SK-N-DZ (cell line): ENCODE measurements at regions not wholly inside any gene's neighbourhood (a gene's known extent, or its start where the extent isn't known, plus 50 kb on each side); places are given as distances from the start of the nearest gene placed in this dataset.

ENCODE experiments used
- DNase-seq: peaks from one replicate; pipeline ENCODE4 v3.0.0-alpha.2; 2015; ENCODE audit warnings: low spot score

DNA sequence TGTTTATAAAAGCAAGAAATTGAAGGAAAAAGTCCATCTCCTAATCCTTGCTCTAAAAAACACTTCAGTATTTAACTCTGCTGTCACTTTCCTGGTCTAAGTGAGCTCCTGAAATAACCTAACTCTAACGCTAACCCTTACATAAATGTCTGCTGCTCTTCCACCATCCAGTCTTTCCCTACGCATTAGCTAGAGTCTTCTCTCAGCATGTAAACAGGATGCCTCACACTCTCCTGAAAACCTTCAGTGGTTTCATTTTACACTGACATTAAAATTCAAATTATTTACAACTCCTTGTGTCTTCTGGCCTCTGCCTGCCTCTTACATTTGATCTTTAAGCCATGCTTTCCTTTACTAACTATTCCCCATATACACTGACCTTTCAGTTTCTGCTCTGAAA lies 697.6 kb upstream of the CXADR start:
- DNase-seq, result no peak

DNA sequence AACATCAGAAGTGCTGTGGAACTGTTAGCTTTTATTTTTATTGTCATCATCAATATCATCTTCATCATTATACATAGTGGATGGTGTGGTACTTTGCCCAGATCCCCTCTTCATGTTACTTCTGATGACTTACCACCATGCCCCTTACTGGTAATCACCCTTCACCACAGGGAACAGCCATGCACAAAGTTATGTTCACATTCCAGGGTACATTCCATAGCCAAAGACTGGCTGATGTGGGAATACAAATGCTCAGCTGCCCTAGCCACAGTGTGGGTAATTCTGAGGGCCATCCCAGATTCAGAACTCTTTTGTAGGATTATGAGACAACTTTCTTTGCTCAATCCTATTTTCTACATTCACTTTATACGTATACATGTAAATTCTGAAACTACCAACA lies 691.3 kb upstream of the CXADR start:
- no peak for DNase-seq

DNA sequence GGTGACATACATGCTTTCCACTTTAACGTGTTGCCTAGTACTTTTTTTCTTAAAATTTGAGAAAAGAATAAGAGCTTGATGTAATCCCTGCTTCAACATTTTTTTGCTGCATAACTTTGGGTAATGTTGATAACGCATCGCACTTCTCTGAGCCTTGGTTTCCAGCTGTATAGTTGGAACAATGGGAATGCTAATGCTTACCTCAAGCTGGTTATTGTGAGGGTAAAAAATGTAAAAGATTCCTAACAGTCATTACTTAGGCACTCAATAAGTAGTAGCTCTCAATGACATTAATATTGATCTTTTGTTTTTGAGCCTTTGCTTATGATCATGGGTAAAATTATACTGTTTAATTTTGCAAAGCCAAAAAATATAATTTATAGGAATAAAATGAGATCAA lies 683.3 kb upstream of the CXADR start:
- DNase-seq, result no peak

DNA sequence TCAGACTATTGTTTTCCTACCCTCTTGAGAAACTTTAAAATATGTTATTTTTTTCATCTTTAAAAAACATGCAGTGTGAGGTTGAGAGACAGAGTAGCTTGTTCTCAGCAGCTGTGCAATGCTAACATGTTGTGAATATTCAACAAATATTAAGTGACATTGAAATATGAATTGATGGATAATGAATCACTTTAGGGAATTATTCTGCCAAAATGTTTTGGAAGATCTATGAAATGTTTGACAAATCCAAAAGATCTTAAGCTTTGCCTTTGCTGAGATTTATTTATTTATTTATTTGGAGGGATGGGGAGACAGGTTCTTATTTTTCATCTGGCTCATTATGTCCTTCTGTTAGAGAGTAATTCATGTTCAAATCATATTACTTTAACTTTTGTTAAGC lies 680.1 kb upstream of the CXADR start:
- DNase-seq, result no peak

DNA sequence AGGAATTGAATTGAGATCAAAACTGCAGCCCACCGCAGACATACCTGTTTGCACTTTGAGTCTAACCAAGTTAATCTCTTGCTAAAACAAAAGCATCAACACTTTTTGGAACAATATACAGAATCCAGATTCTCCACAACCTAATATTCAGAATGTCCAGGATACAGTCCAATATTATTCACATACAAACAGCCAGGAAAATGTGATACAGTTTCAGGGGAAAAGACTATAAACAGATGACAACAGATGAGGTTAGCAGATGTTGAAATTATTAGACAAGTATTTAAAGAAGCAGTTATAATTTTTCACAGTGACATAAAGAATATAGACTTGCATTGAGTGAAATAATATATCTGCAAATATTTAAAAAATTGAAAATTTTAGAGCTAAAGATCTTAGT lies 678.1 kb upstream of the CXADR start:
- DNase-seq, result no peak

DNA sequence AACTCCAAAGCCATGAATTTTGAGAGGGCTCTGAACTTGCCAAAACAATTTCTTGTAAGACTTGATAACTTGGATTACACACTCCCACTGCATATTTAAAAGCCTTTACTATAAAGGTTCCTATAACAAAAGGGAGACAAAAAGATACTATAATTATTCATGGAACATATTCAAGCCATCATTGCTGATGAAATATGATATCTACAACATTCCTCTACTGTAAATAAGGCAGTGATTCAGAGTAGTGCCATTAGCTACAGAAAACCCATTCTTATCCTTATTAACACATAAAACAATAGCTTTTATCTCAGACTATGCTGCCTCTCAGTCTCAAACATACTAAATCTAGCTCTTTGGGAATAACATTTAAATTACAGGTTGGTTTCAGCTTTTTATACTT lies 675.5 kb upstream of the CXADR start:
- no peak for DNase-seq

DNA sequence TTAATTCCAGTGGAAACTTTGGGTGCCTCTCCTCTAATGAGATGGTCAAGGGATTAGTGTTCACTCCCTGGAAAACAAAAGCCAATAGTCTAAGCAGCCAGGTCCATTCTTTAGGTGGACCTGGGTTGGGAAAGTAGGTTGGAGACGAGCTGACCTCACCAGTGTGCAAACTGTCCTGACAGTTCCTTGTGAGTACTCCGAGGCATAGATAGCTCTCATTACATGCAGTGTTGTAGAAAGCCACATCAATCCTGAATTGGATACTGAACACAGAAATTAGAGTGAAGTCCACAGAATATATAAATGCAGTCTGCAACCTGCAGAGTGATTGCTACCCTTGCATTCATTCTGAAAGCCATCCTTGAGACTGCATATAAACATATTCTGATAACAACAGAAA lies 675.1 kb upstream of the CXADR start:
- DNase-seq, result no peak

DNA sequence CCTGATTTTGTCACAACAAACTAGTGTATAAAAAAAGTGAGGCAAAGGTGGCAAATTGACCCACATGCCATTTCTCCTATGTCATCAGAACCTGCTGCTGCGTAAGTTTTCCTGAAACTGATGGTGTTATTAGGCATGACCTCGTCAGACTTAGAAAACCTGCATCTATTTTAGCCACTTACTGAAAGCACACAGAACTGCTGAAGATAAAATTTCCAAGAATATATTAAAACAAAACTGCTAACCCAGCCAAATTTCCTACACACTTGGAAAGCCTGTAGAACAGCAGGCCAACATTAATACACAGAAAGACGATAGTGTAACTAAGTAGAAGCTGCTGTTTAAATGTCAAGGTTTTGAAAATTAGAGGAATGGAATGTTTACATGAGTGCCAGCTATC lies 674.5 kb upstream of the CXADR start:
- no peak for DNase-seq

DNA sequence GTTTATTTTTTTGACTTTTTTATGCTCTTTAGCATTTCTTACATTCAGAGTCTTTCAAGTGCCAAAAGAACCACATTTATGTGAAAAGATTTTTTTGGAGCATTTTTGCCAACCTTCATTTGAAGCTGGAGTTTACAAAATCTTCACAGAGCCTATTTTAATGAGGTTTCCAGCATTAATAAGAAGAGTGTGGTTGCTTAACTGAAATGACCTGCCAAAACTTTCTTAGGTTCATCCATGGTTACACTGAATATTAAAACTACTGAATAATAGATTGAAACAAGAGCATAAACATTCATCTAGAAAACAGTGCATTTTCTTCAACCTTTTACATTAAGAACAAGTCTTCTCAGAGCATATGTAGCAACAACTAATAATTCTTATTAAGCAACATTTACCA lies 672.3 kb upstream of the CXADR start:
- DNase-seq, result no peak

DNA sequence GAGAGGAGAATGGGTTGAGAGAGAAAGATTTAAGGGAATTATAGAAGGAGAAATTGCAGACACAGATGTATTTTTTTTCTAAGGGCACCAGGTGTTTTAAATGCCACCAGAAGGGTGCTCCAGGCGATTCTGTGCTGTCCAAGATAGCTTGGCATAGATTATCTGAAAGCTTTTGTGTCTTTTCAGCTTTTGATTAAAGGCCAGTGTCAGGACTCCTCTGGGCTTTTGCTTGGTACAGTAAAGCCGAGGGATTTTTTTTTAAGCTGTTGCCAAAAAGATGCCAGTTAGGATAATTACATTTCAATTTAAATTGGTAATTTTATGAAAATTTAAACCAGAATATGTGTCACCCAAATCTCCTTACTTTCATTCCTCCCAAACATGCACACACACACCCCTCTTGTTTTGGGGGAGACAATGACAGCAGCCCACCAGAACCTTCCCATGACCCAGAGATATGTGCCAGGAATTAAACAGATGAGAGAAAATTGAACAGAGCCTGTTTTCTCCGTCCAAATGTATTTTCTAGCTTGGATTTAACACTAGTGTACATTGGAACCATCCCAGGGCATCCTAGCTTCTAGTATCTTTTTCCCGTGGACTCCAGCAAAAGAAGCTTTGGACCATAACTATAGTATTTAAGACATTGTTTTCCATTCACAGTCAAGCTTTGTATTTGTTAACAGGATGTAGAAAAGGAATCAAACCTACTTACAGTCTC lies 670.7 kb upstream of the CXADR start:
- no peak for DNase-seq

DNA sequence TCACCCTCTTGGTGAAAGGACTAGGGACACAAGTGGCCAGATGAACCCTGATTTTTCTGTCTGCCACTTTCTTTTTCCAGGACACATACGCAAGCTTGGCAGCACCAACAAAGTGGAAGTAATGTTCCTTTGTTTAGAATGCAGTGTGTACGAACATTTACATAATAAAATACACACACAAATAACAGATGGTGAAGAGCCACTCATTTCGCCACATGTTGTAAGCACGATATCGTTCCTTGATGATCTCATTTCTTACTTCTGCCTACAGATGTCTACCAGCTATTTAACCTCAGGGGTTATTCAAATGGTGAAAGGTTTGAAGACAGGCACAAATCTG lies 670.2 kb upstream of the CXADR start:
- DNase-seq, result no peak

DNA sequence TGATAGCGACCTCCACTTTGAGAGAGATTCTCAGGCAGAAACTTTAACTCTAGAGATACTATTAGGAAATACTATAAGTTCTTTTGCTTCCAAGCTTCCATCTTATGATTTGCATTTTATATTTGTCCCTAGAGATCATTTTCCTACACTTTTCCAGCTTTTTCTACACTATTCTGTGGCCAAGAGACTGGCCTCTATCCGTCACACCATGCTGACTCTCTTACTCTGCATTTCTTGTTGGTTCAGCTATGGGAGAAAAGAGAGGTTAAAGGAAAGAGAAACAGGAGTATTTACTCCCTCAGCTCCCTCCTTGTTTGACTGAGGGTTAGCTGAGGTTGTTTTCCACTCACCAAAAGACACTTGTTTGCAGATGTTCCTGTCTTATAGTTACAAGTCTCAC lies 665.6 kb upstream of the CXADR start:
- DNase-seq, result no peak

DNA sequence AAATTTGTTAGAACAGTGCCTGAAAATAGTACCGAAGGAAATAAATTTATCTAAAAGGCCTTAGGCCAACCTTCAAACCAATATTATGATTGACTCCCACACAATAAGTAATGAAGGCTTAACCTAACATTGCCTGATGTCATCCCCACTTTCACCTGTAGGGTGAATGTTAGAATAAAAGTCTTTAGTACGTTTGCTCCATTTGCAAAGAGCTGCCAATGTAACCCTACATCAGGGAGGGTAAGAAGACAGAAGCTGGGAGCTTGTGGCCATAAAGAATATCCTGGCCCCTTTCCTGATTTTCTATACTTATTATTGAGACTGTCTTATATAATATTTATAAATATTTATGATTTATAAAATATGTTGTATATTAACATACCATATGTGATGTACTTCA lies 661.8 kb upstream of the CXADR start:
- DNase-seq, result no peak

DNA sequence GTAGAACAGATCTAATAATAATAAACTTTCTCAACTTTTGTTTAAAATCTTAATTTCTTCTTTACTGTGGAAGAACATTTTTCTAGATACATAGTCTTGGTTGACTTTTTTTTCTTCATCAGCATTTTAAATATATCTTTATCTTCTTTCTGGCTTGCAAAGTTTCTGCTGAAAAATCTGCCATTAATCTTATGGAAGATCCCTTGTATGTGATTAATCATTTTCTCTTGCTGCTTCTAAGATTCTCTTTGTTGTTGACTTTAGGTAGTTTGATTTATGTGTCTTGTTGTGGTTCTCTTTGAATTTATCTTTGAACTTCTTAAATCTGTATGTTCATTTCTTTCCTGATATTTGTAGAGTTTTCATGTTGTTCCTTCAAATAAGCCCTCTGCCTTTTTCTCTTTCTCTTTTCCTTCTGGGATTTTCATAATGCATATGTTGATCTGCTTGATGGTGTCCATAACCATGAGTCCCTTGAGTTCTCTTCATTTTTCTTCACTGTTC lies 657.6 kb upstream of the CXADR start:
- no peak for DNase-seq

DNA sequence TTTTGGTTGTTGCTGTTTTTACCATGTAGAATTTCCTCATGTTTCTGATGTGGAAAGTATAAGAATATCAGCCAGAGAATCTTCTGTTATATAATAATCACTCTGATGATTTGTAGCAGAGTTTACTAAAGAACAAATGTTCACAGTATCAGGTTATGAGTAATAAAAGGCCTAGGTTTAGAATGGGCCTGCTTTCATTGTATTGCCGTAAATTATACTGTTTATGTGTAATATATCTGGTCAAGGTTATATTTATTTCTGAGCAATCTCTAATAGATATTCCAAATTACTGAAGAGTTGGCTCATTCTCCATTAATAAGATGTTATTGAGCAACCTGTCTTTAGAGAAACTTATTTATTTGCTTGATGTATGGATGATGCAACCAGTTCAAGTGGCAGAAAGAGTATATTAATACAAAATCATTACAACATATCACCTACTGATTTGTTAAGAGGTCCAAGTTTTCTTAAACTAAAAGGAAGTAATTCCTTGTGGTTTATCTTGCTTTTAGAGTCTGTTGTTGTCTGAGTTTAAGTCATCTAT lies 649.4 kb upstream of the CXADR start:
- DNase-seq, result no peak

DNA sequence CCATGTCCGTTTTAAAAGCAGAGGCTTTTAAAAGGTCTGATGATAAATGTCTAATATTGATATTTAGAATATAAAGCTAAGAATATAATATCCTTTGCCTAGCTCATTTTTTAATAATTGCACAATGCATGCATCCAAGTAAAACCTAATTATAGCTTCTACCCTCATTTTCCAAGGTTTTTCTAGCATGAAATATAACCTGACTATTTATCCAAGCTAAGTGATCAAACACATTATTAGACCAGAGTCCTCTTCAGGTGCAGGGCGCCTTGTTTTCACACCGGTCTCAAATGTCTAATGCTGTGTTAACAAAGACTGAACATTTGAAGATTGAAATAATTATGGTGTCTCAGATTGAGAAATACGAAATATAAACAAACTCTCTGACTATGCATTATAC lies 648.9 kb upstream of the CXADR start:
- no peak for DNase-seq

DNA sequence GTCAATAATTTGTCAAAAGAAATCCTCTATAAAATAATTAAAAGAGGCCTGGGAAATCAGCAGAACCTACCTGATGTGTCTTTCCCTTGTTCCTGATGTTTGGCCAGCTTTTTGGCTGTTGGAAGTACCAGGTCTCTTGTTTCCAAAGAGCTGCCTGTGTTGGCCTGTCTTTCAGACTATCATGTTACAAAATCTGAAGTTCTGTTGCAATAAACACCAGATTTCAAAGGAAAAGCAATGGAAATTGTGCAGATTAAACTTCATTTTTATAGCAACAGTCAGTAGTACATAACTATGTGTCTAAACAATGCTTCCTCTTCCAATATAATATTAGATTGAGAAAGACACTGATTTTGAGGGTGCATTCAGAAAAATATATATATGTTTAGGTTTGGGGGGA lies 647.2 kb upstream of the CXADR start:
- DNase-seq, result no peak

DNA sequence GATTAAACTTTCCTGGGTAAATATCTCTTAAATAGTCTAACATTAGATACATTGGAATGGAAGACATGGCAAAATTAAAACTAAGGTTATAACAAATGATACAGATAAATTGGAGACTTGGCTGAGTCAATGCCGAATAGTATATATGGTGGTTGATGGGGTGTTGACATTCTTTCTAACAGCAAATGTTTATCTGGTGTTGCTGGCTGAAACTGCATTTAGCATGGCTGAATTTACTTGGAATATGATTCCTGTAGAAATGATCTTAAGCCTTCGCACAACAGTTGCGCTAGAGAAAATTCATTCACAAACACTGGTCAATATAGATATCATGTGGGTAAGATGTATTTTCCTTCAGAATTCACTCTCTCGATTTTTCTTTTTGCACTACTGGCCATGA lies 646.0 kb upstream of the CXADR start:
- DNase-seq, result no peak

DNA sequence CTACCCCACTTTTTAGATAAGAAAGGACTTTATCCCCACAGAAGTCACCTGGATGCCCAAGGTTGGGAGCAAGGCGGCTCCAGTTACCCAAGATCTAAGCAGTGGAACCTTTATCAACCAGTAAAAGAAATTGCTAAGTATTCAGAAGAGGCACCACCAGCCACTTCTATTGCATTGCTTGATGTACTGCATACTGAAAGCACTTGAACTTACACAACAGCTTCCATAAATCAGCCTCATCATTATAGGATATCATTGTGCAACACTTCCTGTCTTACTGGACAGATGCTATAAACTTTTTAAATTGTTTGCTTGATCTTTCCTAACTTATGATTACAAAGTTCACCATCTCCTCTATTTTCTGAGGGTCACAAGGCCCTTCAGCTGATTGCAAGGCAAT lies 642.7 kb upstream of the CXADR start:
- DNase-seq, result no peak

DNA sequence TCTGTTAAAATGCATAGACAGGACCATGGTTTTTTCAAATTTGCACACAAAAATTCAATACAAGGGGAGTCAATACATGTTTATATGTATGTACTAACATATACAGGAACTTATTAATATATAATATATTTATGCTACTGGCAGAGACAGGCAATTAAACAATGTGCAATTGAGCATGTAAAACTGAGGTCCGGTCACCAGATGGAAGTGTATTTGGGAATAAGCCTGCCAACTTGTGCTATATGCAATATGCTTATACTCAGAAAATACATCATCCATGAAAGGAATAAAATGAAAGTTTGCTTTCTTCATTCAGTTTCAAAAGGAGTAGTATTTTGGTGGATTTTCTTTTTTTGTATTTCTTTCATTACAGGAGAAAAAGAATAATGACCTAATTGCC lies 640.2 kb upstream of the CXADR start:
- no peak for DNase-seq

DNA sequence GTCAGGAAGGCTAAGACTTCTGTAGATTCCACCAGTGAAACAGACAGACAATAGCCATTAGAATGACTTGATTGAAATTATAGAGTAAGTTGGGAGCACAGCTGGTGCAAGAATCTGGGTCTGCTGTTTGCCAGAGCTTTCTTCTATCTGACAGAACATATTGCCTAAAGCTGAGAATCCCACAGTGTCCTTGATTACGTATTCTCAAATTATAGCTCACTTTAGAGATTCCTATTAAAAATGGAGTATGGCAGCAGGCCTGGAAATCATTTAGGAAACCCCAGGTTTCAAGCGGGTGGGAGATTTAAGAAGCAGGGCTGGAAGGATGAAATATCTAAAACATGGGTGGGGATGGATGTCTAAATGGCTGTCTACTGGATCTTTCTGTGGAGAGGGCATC lies 639.7 kb upstream of the CXADR start:
- no peak for DNase-seq

DNA sequence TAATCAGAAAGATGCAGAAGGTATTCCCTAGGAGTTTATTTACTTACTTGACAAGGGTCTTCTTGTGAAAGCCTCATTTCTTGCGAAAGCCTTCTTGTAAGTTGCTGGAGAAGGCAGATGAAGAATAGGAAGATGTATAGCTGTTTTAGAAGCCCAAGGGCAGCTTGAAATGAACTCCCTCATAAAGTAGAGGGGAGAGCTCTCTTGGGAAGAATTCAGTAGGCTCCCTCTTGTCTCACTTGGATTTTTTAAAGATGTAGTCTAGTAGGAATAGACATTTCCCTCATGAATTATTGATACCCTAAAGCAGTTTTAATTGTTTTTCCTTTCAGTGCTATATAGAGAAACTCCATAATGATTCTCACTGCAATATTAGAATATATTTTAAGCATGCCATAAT lies 639.2 kb upstream of the CXADR start:
- DNase-seq, result no peak

DNA sequence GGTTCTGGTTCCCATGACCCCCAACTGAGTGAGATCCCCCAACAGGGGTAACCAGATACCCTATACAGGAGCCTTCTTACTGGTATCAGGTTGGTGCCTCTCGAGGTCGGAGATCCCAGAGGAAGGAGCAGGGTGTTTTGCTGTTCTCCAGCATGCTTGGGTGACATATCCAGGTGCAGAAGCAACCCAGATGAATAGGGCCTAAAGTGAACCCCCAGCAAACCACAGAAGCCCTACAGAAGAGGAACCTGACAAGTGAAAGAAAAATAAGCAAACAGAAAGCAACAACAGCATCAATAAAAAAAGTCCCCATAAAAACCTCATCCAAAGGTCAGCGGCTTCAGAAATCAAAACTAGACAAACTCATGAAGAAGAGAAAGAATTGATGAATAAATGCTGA lies 633.4 kb upstream of the CXADR start:
- no peak for DNase-seq

DNA sequence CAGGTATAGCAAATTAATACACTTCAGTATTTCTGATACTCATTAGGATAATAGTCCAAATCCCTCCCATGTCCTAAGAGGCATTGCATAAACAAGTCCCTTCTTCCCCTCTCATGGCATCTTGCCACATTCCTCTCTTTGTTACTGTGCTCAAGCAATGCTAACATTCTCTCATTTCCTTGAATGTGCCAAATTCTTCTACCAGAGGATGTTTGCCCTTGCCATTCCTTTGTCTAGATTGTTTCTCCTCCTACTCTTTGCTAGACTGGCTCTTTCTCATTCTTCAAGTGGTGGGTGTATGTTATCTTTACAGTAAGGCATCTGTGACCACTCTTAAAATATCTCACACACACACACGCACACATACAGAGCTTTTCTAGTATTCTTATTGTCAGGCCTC lies 621.0 kb upstream of the CXADR start:
- DNase-seq, result no peak
